Smooth muscle cell (in vitro differentiated cells): ENCODE measurements at regions not wholly inside any gene's neighbourhood (a gene's known extent, or its start where the extent isn't known, plus 50 kb on each side); places are given as distances from the start of the nearest gene placed in this dataset.

Experiments
- DNase-seq: peaks from one replicate; lab custom pipeline; 2025; ENCODE audit not compliant: unreplicated experiment; lab: John Stamatoyannopoulos, UW
- H2AFZ ChIP-seq: fragments of 200-600 bp; sonication (generic); 2 replicates; pipeline ENCODE4 v1.6.0; 2016; ENCODE audit warnings: antibody characterized with exemption, low read depth, mild to moderate bottlenecking
- H3F3A ChIP-seq: fragments of 200-600 bp; sonication (generic); 2 replicates; pipeline ENCODE4 v1.6.0; 2017; ENCODE audit warnings: antibody characterized with exemption, low read depth
- H3K27ac ChIP-seq: fragments of 200-600 bp; sonication (generic); 2 replicates; pipeline ENCODE4 v1.5.1; 2016; ENCODE audit warnings: low read depth, mild to moderate bottlenecking
- H3K27me3 ChIP-seq: fragments of 200-600 bp; sonication (generic); 2 replicates; pipeline ENCODE4 v1.6.1; 2016; ENCODE audit warnings: low read depth, mild to moderate bottlenecking
- H3K36me3 ChIP-seq: fragments of 200-600 bp; sonication (generic); 2 replicates; pipeline ENCODE4 v1.5.1; 2016; ENCODE audit warnings: low read depth
- H3K4me1 ChIP-seq: fragments of 200-600 bp; sonication (generic); 2 replicates; pipeline ENCODE4 v1.5.1; 2016; ENCODE audit warnings: low read depth
- H3K4me2 ChIP-seq: fragments of 200-600 bp; sonication (generic); 2 replicates; pipeline ENCODE4 v1.6.0; 2016; ENCODE audit warnings: mild to moderate bottlenecking
- H3K4me3 ChIP-seq: fragments of 200-600 bp; sonication (generic); 2 replicates; pipeline ENCODE4 v1.5.1; 2016; ENCODE audit warnings: mild to moderate bottlenecking
- H3K79me2 ChIP-seq: fragments of 200-600 bp; sonication (generic); 2 replicates; pipeline ENCODE4 v1.6.0; 2016; ENCODE audit warnings: low read depth, mild to moderate bottlenecking
- H3K9ac ChIP-seq: fragments of 200-600 bp; sonication (generic); 2 replicates; pipeline ENCODE4 v1.6.0; 2016; ENCODE audit warnings: low read depth
- H3K9me3 ChIP-seq: fragments of 200-600 bp; sonication (generic); replicated peaks from 2 replicates; pipeline ENCODE4 v1.5.1; 2016; ENCODE audit warnings: low read depth
- H4K20me1 ChIP-seq: fragments of 200-600 bp; sonication (generic); 2 replicates; pipeline ENCODE4 v1.6.0; 2016; ENCODE audit warnings: low read depth
- WGBS: methylation state at CpG from one replicate; pipeline ENCODE4 v1.1.7; 2016; ENCODE audit warnings: low lambda C conversion rate; 5-methylcytosine and 5-hydroxymethylcytosine counted together
- TF ChIP-seq, protein P1 (sequence below): fragments of 200-600 bp; sonication (generic); IDR thresholded peaks from 2 replicates; pipeline ENCODE4 v1.5.1; 2017; ENCODE audit warnings: borderline replicate concordance, mild to moderate bottlenecking, antibody characterized with exemption; ENCODE audit not compliant: insufficient read depth, poor library complexity, severe bottlenecking

- H3K4me1 ChIP-seq = peaks cover 3% of the 10 kb centered on the region
- no peak for DNase-seq
- H3K9me3 ChIP-seq = no peaks in the 10 kb centered on the region
- 90% methylated on average over 5 of the region's 5 CpGs for whole genome bisulfite sequencing
- no peaks in the 10 kb centered on the region for H3K79me2 ChIP-seq
- no peaks in the 10 kb centered on the region for H3K36me3 ChIP-seq
- no peaks in the 10 kb centered on the region for H3F3A ChIP-seq
- H4K20me1 ChIP-seq = no peaks in the 10 kb centered on the region
- no peak overlapping the region for H3K4me2 ChIP-seq
- H3K27ac ChIP-seq = no peak overlapping the region
- no peak overlapping the region for H3K4me3 ChIP-seq
- H2AFZ ChIP-seq = no peak overlapping the region
- TF ChIP-seq, protein P1, sequence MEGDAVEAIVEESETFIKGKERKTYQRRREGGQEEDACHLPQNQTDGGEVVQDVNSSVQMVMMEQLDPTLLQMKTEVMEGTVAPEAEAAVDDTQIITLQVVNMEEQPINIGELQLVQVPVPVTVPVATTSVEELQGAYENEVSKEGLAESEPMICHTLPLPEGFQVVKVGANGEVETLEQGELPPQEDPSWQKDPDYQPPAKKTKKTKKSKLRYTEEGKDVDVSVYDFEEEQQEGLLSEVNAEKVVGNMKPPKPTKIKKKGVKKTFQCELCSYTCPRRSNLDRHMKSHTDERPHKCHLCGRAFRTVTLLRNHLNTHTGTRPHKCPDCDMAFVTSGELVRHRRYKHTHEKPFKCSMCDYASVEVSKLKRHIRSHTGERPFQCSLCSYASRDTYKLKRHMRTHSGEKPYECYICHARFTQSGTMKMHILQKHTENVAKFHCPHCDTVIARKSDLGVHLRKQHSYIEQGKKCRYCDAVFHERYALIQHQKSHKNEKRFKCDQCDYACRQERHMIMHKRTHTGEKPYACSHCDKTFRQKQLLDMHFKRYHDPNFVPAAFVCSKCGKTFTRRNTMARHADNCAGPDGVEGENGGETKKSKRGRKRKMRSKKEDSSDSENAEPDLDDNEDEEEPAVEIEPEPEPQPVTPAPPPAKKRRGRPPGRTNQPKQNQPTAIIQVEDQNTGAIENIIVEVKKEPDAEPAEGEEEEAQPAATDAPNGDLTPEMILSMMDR = no peak
- H3K27me3 ChIP-seq = peaks cover 10% of the 10 kb centered on the region
- H3K9ac ChIP-seq = no peak overlapping the region
Observed at GRCh38 chr6:2360716-2361115, 115.3 kb upstream of the GMDS start.

GRCh38 chr6:2360126-2360525, 114.7 kb upstream of the GMDS start:
- 84% methylated on average over 5 of the region's 5 CpGs for WGBS

GRCh38 chr6:2355150-2355549, 109.7 kb upstream of the GMDS start:
- no peak for DNase-seq
- H3K4me2 ChIP-seq = no peak overlapping the region
- H3K4me3 ChIP-seq = no peak overlapping the region
- no peaks in the 10 kb centered on the region for H4K20me1 ChIP-seq
- no peaks in the 10 kb centered on the region for H3K36me3 ChIP-seq
- H2AFZ ChIP-seq = no peak overlapping the region
- TF ChIP-seq, protein P1 = no peak
- H3K27ac ChIP-seq = no peak overlapping the region
- H3K9ac ChIP-seq = no peak overlapping the region
- peaks cover 18% of the 10 kb centered on the region for H3K27me3 ChIP-seq
- no peaks in the 10 kb centered on the region for H3K79me2 ChIP-seq
- no peaks in the 10 kb centered on the region for H3K4me1 ChIP-seq
- 77% methylated on average over 3 of the region's 3 CpGs for WGBS
- H3F3A ChIP-seq = no peaks in the 10 kb centered on the region
- no peaks in the 10 kb centered on the region for H3K9me3 ChIP-seq

More at GRCh38 chr6:2360126-2360525, 114.7 kb upstream of the GMDS start:
- H3K9ac ChIP-seq = no peak overlapping the region
- no peaks in the 10 kb centered on the region for H4K20me1 ChIP-seq
- no peaks in the 10 kb centered on the region for H3K79me2 ChIP-seq
- no peak overlapping the region for H3K4me2 ChIP-seq
- H3K27me3 ChIP-seq = peaks cover 14% of the 10 kb centered on the region
- TF ChIP-seq, protein P1 = no peak
- no peak overlapping the region for H3K4me3 ChIP-seq
- no peak overlapping the region for H2AFZ ChIP-seq
- no peak overlapping the region for H3K27ac ChIP-seq
- no peaks in the 10 kb centered on the region for H3K9me3 ChIP-seq
- peaks cover 3% of the 10 kb centered on the region for H3K4me1 ChIP-seq
- no peaks in the 10 kb centered on the region for H3K36me3 ChIP-seq
- DNase-seq = no peak
- no peaks in the 10 kb centered on the region for H3F3A ChIP-seq

DNA sequence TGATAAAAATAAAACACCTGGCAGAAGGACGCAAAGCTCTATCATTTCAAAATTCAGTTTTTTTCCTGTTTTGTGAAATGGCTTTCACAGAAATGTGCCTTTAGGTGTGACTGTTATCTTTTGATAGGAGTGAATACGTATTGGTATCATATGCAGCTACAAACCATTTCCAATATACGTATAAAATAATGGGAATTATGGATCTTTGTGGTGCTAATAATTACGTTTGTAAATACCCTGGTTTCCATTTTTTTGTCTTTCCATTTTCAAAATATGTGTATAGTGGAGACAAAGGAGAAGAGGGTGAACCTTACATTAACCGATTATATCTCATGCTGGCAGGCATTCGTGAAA, 108.7 kb upstream of the GMDS start:
- TF ChIP-seq, protein P1 = no peak
- DNase-seq = no peak
- Histone ChIP-seq H3F3A (no peaks in the 10 kb centered on the region), H3K27me3 (peaks cover 18% of the 10 kb centered on the region), H3K9me3 (no peaks in the 10 kb centered on the region), H3K4me1 (no peaks in the 10 kb centered on the region), H4K20me1 (no peaks in the 10 kb centered on the region), H2AFZ (no peak overlapping the region), H3K36me3 (no peaks in the 10 kb centered on the region), H3K9ac (no peak overlapping the region), H3K4me3 (no peak overlapping the region), H3K79me2 (no peaks in the 10 kb centered on the region), H3K27ac (no peak overlapping the region), H3K4me2 (no peak overlapping the region)
- 63% methylated on average over 6 of the region's 6 CpGs for WGBS
